GM12878 (cell line): ENCODE measurements at regions not wholly inside any gene's neighbourhood (a gene's known extent, or its start where the extent isn't known, plus 50 kb on each side); places are given as distances from the start of the nearest gene placed in this dataset.

ENCODE experiments used
- ATAC-seq: fragments of 200-7000 bp; cut with Tn5 transposase; 3 replicates; pipeline ENCODE4 v1.9.1; 2020; ENCODE audit warnings: mild to moderate bottlenecking, moderate library complexity
- BruUV-seq: library from RNA; stranded (reverse); fragments of 400-500 nt; replicated peaks from 2 replicates; lab custom pipeline; 2021; lab: Mats Ljungman, UMichigan
- CTCF ChIA-PET: fragments of 300-600 bp; sonication (Branson Sonifier 250); formaldehyde crosslinking; extraction: SDS; loops from one replicate; lab custom pipeline; 2021; ENCODE audit warnings: inconsistent platforms; lab: Yijun Ruan, JAX
- POLR2A ChIA-PET: fragments of 350-600 bp; formaldehyde crosslinking; extraction: SDS; loops from one replicate; lab custom pipeline; 2021; ENCODE audit warnings: inconsistent platforms; lab: Charles Lee
- RAD21 ChIA-PET: fragments of 300-600 bp; sonication (Branson Sonifier 250); formaldehyde crosslinking; loops from one replicate; lab custom pipeline; 2023; ENCODE audit warnings: antibody characterized with exemption; ENCODE audit not compliant: unreplicated experiment; lab: Charles Lee
- SMC1A ChIA-PET: fragments of 300-600 bp; sonication (Branson Sonifier 250); formaldehyde crosslinking; loops from one replicate; lab custom pipeline; 2023; ENCODE audit not compliant: unreplicated experiment, uncharacterized antibody; lab: Charles Lee
- DNase-seq: peaks from one replicate; pipeline ENCODE4 v3.0.0-alpha.2; 2011; ENCODE audit warnings: low read depth, low spot score
- FAIRE-seq: peaks from 3 replicates; lab custom pipeline; 2011; peaks lifted over from hg19 to GRCh38; lab: Jason Lieb, UNC
- H2AFZ ChIP-seq: 2 replicates; pipeline ENCODE4 v1.6.0; 2011; ENCODE audit warnings: low read depth, low read length, control low read depth; ENCODE audit not compliant: control insufficient read depth
- H3K27ac ChIP-seq: 2 replicates; pipeline ENCODE4 v1.5.1; 2011; ENCODE audit warnings: control low read depth; ENCODE audit not compliant: control insufficient read depth, insufficient read depth
- H3K27me3 ChIP-seq, 2 experiments: replicated peaks in 1 of 2; 2 replicates each; pipeline versions ENCODE4 v1.6.0 to v1.6.1; 2011; ENCODE audit warnings: low read length in 1 of 2; ENCODE audit not compliant: control insufficient read depth in 2 of 2, insufficient read depth in 2 of 2
- H3K36me3 ChIP-seq, 2 experiments: 2 replicates each; pipeline ENCODE4 v1.5.1; 2011; ENCODE audit warnings: low read length in 1 of 2; ENCODE audit not compliant: control insufficient read depth in 2 of 2, insufficient read depth in 2 of 2
- H3K4me1 ChIP-seq: 2 replicates; pipeline ENCODE4 v1.6.1; 2011; ENCODE audit warnings: mild to moderate bottlenecking, low read length, moderate library complexity, mixed read lengths; ENCODE audit not compliant: control insufficient read depth, insufficient read depth
- H3K4me2 ChIP-seq: 2 replicates; pipeline ENCODE4 v1.6.0; 2011; ENCODE audit warnings: control low read depth; ENCODE audit not compliant: control insufficient read depth, insufficient read depth
- H3K4me3 ChIP-seq: fragments of 200-600 bp; sonication (generic); 2 replicates; pipeline ENCODE4 v1.5.1; 2016
- H3K79me2 ChIP-seq: 2 replicates; pipeline ENCODE4 v1.6.0; 2011; ENCODE audit warnings: low read length; ENCODE audit not compliant: control insufficient read depth, insufficient read depth
- H3K9ac ChIP-seq: 2 replicates; pipeline ENCODE4 v1.8.0; 2011; ENCODE audit warnings: low read length, control low read depth, mixed read lengths; ENCODE audit not compliant: control insufficient read depth, insufficient read depth
- H3K9me3 ChIP-seq: replicated peaks from 3 replicates; pipeline ENCODE4 v1.5.1; 2011; ENCODE audit warnings: mild to moderate bottlenecking, low read length; ENCODE audit not compliant: control insufficient read depth, insufficient read depth
- H4K20me1 ChIP-seq: 2 replicates; pipeline ENCODE4 v1.6.0; 2011; ENCODE audit not compliant: control insufficient read depth, insufficient read depth
- HSF1 ChIP-seq: fragments of 150-350 bp; IDR thresholded peaks from 2 replicates; pipeline ENCODE4 v1.6.1; 2014; ENCODE audit warnings: mild to moderate bottlenecking, low read depth, low read length
- NFYB ChIP-seq: IDR thresholded peaks from 2 replicates; pipeline ENCODE4 v1.6.1; 2011; ENCODE audit warnings: low read depth, mild to moderate bottlenecking, low read length, improper control_type of control experiment, moderate library complexity; ENCODE audit not compliant: insufficient read depth
- REST ChIP-seq: IDR thresholded peaks from 2 replicates; pipeline ENCODE4 v1.6.1; 2012; ENCODE audit warnings: mild to moderate bottlenecking, low read depth, low read length
- RUNX3 ChIP-seq: IDR thresholded peaks from 2 replicates; pipeline ENCODE4 v1.6.1; 2012; ENCODE audit warnings: low read length, inconsistent platforms
- SREBF2 ChIP-seq: IDR thresholded peaks from 2 replicates; pipeline ENCODE4 v1.6.1; 2012; ENCODE audit warnings: mild to moderate bottlenecking, low read length
- ZBTB33 ChIP-seq: fragments of 450-650 bp; IDR thresholded peaks from 2 replicates; pipeline ENCODE4 v1.6.1; 2017; ENCODE audit warnings: mild to moderate bottlenecking
- ZNF207 ChIP-seq: fragments of 450-650 bp; IDR thresholded peaks from 2 replicates; pipeline ENCODE4 v1.6.1; 2014; ENCODE audit warnings: antibody characterized with exemption, mild to moderate bottlenecking, borderline replicate concordance
- WGBS: methylation state at CpG from one replicate; pipeline ENCODE4 v1.1.6; 2016; ENCODE audit warnings: low lambda C conversion rate; ENCODE audit not compliant: insufficient replicate concordance, insufficient coverage; ENCODE audit errors: missing lambda C conversion rate; 5-methylcytosine and 5-hydroxymethylcytosine counted together
- in situ Hi-C: fragments of 300-500 bp; cut with MboI; formaldehyde crosslinking; loops from 9 replicates; pipeline ENCODE4 v1.14.3; 2018; ENCODE audit warnings: mixed read lengths
- intact Hi-C: fragments of 100-400 bp; cut with micrococcal nuclease; formaldehyde crosslinking; loops from one replicate; pipeline ENCODE4 v1.14.2; 2022; ENCODE audit not compliant: unreplicated experiment

- Histone ChIP-seq H3K4me3 (no peak overlapping the region), H3K27ac (no peak overlapping the region), H3K36me3 (no peaks in the 10 kb centered on the region), H3K4me2 (no peak overlapping the region), H3K9me3 (no peaks in the 10 kb centered on the region; the same call in 2 of the 3 replicates), H3K4me1 (no peaks in the 10 kb centered on the region), H2AFZ (no peak overlapping the region), H3K27me3 (no peaks in the 10 kb centered on the region), H4K20me1 (no peaks in the 10 kb centered on the region), H3K9ac (no peak overlapping the region), H3K79me2 (no peaks in the 10 kb centered on the region)
- CTCF ChIA-PET, result interaction anchor here (1.0 kb wide), 1 partner anchor 11 kb away, joined by 3 read pairs; no protein-coding TSS in a partner anchor
- POLR2A ChIA-PET, result no interaction called here
- WGBS, result 28% methylated on average over 2 of the region's 2 CpGs
- no TSS peak for BruUV-seq
- DNase-seq (no peak), ATAC-seq (no peak), FAIRE-seq (no peak)
- intact Hi-C loops (no loop called here), in situ Hi-C loops (no loop called here)
- SMC1A ChIA-PET, result no interaction called here
- TF ChIP-seq REST (no peak), HSF1 (no peak), ZNF207 (no peak), NFYB (no peak), RUNX3 (no peak), SREBF2 (no peak), ZBTB33 (no peak)
- RAD21 ChIA-PET, result no interaction called here
Measured at GRCh38 chr6:9634776-9635175, 780.1 kb downstream of the TFAP2A start.
